Testis (tissue), 2 donors: ENCODE measurements at regions not wholly inside any gene's neighbourhood (a gene's known extent, or its start where the extent isn't known, plus 50 kb on each side); places are given as distances from the start of the nearest gene placed in this dataset.

Source experiments
- POLR2A ChIP-seq: fragments of 450-650 bp; IDR thresholded peaks from one replicate; pipeline ENCODE4 v1.6.1; 2017; ENCODE audit warnings: antibody characterized with exemption, mild to moderate bottlenecking, moderate library complexity
- TF ChIP-seq, protein P1 (sequence below), 3 experiments: fragments of 450-650 bp in 2 of 3; fragments of 200-600 bp in 1 of 3; sonication (generic) in 1 of 3; IDR thresholded peaks; one replicate each; pipeline ENCODE4 v1.5.1; 2016 to 2019; ENCODE audit warnings: antibody characterized with exemption in 3 of 3, mild to moderate bottlenecking in 2 of 3, moderate library complexity in 1 of 3

DNA sequence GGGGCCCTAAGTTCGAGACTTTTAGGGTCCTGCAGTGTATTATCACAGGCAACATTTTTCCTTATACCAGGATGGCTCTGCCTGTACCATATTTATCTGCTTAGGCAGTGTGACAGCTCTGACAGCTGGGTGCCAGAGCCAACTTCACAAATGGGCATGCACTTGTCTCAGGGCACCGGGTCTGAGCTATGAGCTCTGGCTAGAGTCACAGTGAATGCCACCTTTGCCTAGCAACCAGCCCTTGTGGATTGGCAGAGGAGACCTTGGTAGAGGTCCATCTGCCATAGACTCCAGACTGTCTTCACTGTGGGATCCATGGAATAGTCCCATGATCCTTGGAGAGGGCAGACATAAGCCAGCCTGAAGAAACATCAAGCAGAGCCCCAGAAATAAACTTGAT is 746.6 kb upstream of the TSPY4 start:
- no peak for TF ChIP-seq POLR2A
- TF ChIP-seq, protein P1, sequence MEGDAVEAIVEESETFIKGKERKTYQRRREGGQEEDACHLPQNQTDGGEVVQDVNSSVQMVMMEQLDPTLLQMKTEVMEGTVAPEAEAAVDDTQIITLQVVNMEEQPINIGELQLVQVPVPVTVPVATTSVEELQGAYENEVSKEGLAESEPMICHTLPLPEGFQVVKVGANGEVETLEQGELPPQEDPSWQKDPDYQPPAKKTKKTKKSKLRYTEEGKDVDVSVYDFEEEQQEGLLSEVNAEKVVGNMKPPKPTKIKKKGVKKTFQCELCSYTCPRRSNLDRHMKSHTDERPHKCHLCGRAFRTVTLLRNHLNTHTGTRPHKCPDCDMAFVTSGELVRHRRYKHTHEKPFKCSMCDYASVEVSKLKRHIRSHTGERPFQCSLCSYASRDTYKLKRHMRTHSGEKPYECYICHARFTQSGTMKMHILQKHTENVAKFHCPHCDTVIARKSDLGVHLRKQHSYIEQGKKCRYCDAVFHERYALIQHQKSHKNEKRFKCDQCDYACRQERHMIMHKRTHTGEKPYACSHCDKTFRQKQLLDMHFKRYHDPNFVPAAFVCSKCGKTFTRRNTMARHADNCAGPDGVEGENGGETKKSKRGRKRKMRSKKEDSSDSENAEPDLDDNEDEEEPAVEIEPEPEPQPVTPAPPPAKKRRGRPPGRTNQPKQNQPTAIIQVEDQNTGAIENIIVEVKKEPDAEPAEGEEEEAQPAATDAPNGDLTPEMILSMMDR (IDR thresholded peaks at IDR 0.05), result no peak
